Hepatocyte (in vitro differentiated cells): ENCODE measurements at regions not wholly inside any gene's neighbourhood (a gene's known extent, or its start where the extent isn't known, plus 50 kb on each side); places are given as distances from the start of the nearest gene placed in this dataset.
A peak's percentile ranks its signal among the peaks of the same experiment; 100 is the strongest.

ENCODE experiments used
- DNase-seq: peaks from one replicate; pipeline ENCODE4 v3.0.0-alpha.2; 2016; ENCODE audit warnings: low spot score
- H2AFZ ChIP-seq: fragments of 200-600 bp; sonication (generic); 2 replicates; pipeline ENCODE4 v1.6.0; 2016; ENCODE audit warnings: antibody characterized with exemption, mild to moderate bottlenecking
- H3K27ac ChIP-seq: fragments of 200-600 bp; sonication (generic); 2 replicates; pipeline ENCODE4 v1.5.1; 2016; ENCODE audit warnings: mild to moderate bottlenecking
- H3K27me3 ChIP-seq: fragments of 200-600 bp; sonication (generic); 2 replicates; pipeline ENCODE4 v1.6.1; 2016
- H3K36me3 ChIP-seq: fragments of 200-600 bp; sonication (generic); replicated peaks from 2 replicates; pipeline ENCODE4 v1.5.1; 2016; ENCODE audit warnings: low read depth; ENCODE audit not compliant: insufficient read depth
- H3K4me1 ChIP-seq: fragments of 200-600 bp; sonication (generic); 2 replicates; pipeline ENCODE4 v1.5.1; 2016; ENCODE audit warnings: mild to moderate bottlenecking, moderate library complexity; ENCODE audit not compliant: insufficient read depth
- H3K4me2 ChIP-seq: fragments of 200-600 bp; sonication (generic); 2 replicates; pipeline ENCODE4 v1.6.0; 2016
- H3K4me3 ChIP-seq: fragments of 200-600 bp; sonication (generic); 2 replicates; pipeline ENCODE4 v1.5.1; 2016; ENCODE audit warnings: mild to moderate bottlenecking
- H3K79me2 ChIP-seq: fragments of 200-600 bp; sonication (generic); 2 replicates; pipeline ENCODE4 v1.6.0; 2017; ENCODE audit warnings: mild to moderate bottlenecking
- H3K9me2 ChIP-seq: fragments of 200-600 bp; sonication (generic); replicated peaks from 2 replicates; pipeline ENCODE4 v1.6.0; 2017; ENCODE audit warnings: mild to moderate bottlenecking; ENCODE audit not compliant: insufficient read depth
- H3K9me3 ChIP-seq: fragments of 200-600 bp; sonication (generic); 2 replicates; pipeline ENCODE4 v1.5.1; 2016; ENCODE audit warnings: low read depth, mild to moderate bottlenecking
- H4K20me1 ChIP-seq: fragments of 200-600 bp; sonication (generic); 2 replicates; pipeline ENCODE4 v1.6.0; 2016; ENCODE audit warnings: mild to moderate bottlenecking; ENCODE audit not compliant: insufficient read depth, poor library complexity, severe bottlenecking
- CTCF ChIP-seq: fragments of 200-600 bp; sonication (generic); IDR thresholded peaks from 2 replicates; pipeline ENCODE4 v1.5.1; 2016; ENCODE audit warnings: antibody characterized with exemption, mild to moderate bottlenecking; ENCODE audit not compliant: poor library complexity
- EZH2 ChIP-seq: fragments of 200-600 bp; sonication (generic); IDR thresholded peaks from 2 replicates; pipeline ENCODE4 v1.6.1; 2016; ENCODE audit warnings: antibody characterized with exemption, mild to moderate bottlenecking, borderline replicate concordance
- EZH2phosphoT487 ChIP-seq: fragments of 200-600 bp; sonication (generic); IDR thresholded peaks from one replicate; pipeline ENCODE4 v1.6.1; 2018; ENCODE audit warnings: antibody characterized with exemption, mild to moderate bottlenecking, low read depth, moderate library complexity; ENCODE audit not compliant: unreplicated experiment, severe bottlenecking
- whole genome bisulfite sequencing: methylation state at CpG from one replicate; pipeline ENCODE4 v1.1.6; 2016; ENCODE audit warnings: low lambda C conversion rate; ENCODE audit errors: missing lambda C conversion rate; 5-methylcytosine and 5-hydroxymethylcytosine counted together

DNA sequence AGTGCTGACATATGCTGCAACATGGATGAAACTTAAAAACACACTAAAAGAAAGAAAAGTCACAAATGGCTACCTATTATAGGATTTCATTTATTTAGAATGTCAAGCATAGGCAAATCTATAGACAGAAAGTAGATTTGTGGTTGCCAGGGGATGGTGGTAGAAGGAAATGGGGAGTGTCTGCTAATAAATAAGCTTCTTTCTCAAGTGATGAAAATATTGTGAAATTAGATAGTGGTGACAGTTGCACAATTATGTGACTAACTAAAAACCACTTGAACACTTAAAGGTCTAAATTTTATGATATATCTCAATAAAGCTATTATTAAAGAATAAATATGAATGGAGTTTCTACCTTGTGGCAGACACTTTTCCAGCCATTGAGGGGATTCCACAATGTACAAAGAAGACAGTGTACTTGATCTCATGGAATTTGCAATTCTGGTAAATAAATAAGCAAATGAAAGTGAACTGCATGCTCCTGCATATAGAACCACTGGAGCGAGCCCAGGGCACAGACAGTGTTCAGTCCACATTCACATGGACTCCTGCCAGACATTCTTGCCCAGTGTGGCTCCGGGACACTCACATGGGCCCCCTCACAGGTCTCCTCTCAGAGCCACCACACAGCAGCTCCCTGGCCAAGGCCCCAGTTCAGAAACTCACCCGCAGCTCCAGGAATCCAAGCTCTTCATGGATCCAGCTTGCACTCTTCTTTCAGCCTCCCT is 107.1 kb upstream of the ARID2 start:
- Histone ChIP-seq H2AFZ (no peak overlapping the region), H3K4me1 (no peaks in the 10 kb centered on the region), H3K4me3 (no peak overlapping the region), H3K36me3 (no peaks in the 10 kb centered on the region), H3K27me3 (no peaks in the 10 kb centered on the region), H3K9me2 (no peaks in the 10 kb centered on the region), H3K4me2 (no peak overlapping the region), H3K27ac (no peak overlapping the region), H3K9me3 (no peaks in the 10 kb centered on the region), H4K20me1 (no peaks in the 10 kb centered on the region), H3K79me2 (no peaks in the 10 kb centered on the region)
- TF ChIP-seq EZH2 (no peak), CTCF (no peak), EZH2phosphoT487 (no peak)
- 85% methylated on average over 3 of the region's 3 CpGs for WGBS
- no peak for DNase-seq

DNA sequence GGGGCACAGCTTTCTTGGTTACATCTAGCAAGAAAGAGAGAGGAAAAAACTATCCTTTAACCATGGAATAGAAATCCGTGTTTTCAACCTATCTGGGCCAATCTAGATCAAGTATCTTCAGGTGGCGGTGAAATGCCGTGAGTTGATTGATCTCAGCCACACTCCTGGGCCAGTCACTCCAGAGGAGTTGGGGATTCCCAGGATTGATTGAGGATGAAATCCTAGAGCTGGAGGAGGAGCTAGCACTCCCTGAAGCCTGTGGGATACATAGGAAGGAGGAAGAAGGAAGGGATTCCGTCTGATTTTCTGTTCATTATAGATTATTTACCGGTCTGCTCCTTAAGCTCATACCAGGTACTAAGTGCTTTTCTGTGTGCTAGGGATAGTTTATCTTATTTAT is 106.3 kb upstream of the ARID2 start:
- H3K9me3 ChIP-seq, result no peaks in the 10 kb centered on the region
- H3K27me3 ChIP-seq, result no peaks in the 10 kb centered on the region
- H3K9me2 ChIP-seq, result no peaks in the 10 kb centered on the region
- H3K27ac ChIP-seq, result no peak overlapping the region
- H4K20me1 ChIP-seq, result no peaks in the 10 kb centered on the region
- no peak for TF ChIP-seq EZH2phosphoT487
- no peak overlapping the region for H2AFZ ChIP-seq
- 84% methylated on average over 5 of the region's 5 CpGs for WGBS
- H3K4me3 ChIP-seq, result no peak overlapping the region
- no peaks in the 10 kb centered on the region for H3K79me2 ChIP-seq
- no peak for DNase-seq
- no peaks in the 10 kb centered on the region for H3K36me3 ChIP-seq
- no peaks in the 10 kb centered on the region for H3K4me1 ChIP-seq
- H3K4me2 ChIP-seq, result no peak overlapping the region

DNA sequence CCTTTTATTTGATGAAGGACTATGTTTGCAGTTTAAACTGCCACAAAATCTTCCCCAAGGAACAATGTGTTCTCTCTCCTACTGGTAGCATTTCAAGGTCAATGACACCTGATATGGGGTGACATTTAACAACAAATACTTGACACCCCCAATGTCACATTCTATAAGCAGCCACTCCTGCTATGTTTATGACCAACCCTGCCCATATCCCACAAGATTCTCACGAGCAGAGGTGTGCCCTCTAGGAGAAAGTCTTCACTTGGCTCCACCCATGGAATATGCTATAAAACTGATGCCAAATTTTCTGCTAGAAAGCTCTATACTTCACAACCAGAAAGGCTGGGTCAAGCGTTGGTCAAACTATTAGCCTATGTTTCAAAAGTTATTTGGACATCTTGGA is 105.6 kb upstream of the ARID2 start:
- Histone ChIP-seq H4K20me1 (no peaks in the 10 kb centered on the region), H3K4me3 (no peak overlapping the region), H3K4me2 (no peak overlapping the region), H3K79me2 (no peaks in the 10 kb centered on the region), H2AFZ (no peak overlapping the region), H3K4me1 (no peaks in the 10 kb centered on the region), H3K36me3 (no peaks in the 10 kb centered on the region), H3K9me2 (no peaks in the 10 kb centered on the region), H3K9me3 (no peaks in the 10 kb centered on the region), H3K27me3 (no peaks in the 10 kb centered on the region), H3K27ac (no peak overlapping the region)
- 76% methylated on average over 2 of the region's 2 CpGs for WGBS
- no peak for DNase-seq
- TF ChIP-seq EZH2 (no peak), EZH2phosphoT487 (no peak), CTCF (no peak)

- Histone ChIP-seq H3K4me3 (no peak overlapping the region), H2AFZ (peak overlapping the region; percentile 14), H3K79me2 (no peaks in the 10 kb centered on the region), H3K9me3 (no peaks in the 10 kb centered on the region), H3K4me1 (no peaks in the 10 kb centered on the region), H3K27me3 (no peaks in the 10 kb centered on the region), H3K4me2 (no peak overlapping the region), H3K36me3 (no peaks in the 10 kb centered on the region), H3K9me2 (no peaks in the 10 kb centered on the region), H3K27ac (no peak overlapping the region), H4K20me1 (no peaks in the 10 kb centered on the region)
- no peak for DNase-seq
- 44% methylated on average over 2 of the region's 2 CpGs for WGBS
- TF ChIP-seq EZH2phosphoT487 (no peak), CTCF (no peak), EZH2 (no peak)
Measured at GRCh38 chr12:45626965-45627364, 102.5 kb upstream of the ARID2 start.
